ENCODE measurements at regions not wholly inside any gene's neighbourhood (a gene's known extent, or its start where the extent isn't known, plus 50 kb on each side); places are given as distances from the start of the nearest gene placed in this dataset.

GRCh38 chr9:80020530-80020929 is 448.8 kb downstream of the TLE4 start:
- no peaks in the 10 kb centered on the region for H3K36me3 ChIP-seq (ENCODE audit: low read depth)
- TF ChIP-seq EZH2 (IDR thresholded peaks at IDR 0.05; ENCODE audit: low read depth) (no peak), CTCF (conservative IDR thresholded peaks at IDR 0.05) (no peak)
- H3K4me2 ChIP-seq = no peak overlapping the region
- H3F3A ChIP-seq (ENCODE audit: insufficient read depth, low read depth) = no peaks in the 10 kb centered on the region
- 0 out of 2 replicates have a peak overlapping the region, but pooled peaks have one; percentile 43 for H2AFZ ChIP-seq
- no peak overlapping the region for H3K27ac ChIP-seq
- BruUV-seq (replicated peaks) = no TSS peak
- no peaks in the 10 kb centered on the region for H4K20me1 ChIP-seq (ENCODE audit: insufficient read depth)
- no peak overlapping the region for H3K4me3 ChIP-seq
- ChIA-PET POLR2A (ENCODE audit: unreplicated experiment) (no interaction called here), CTCF (no interaction called here)
- no peaks in the 10 kb centered on the region for H3K9me2 ChIP-seq (ENCODE audit: insufficient read depth)
- H3K27me3 ChIP-seq (ENCODE audit: insufficient read depth, low read depth) = no peaks in the 10 kb centered on the region
- no peak for DNase-seq
- H3K9me3 ChIP-seq (ENCODE audit: insufficient read depth, low read depth) = no peaks in the 10 kb centered on the region
- no peaks in the 10 kb centered on the region for H3K4me1 ChIP-seq (replicated peaks; ENCODE audit: insufficient read depth)
- intact Hi-C loops (cut with micrococcal nuclease; ENCODE audit: unreplicated experiment) = no loop called here
- H3K79me2 ChIP-seq (ENCODE audit: low read depth) = no peaks in the 10 kb centered on the region

GRCh38 chr9:80020056-80020455 is 448.3 kb downstream of the TLE4 start:
- no TSS peak for BruUV-seq (replicated peaks)
- H3K4me1 ChIP-seq (replicated peaks; ENCODE audit: insufficient read depth) = no peaks in the 10 kb centered on the region
- CTCF ChIA-PET = no interaction called here
- no peak overlapping the region for H3K4me3 ChIP-seq
- no peaks in the 10 kb centered on the region for H3K79me2 ChIP-seq (ENCODE audit: low read depth)
- H3F3A ChIP-seq (ENCODE audit: insufficient read depth, low read depth) = no peaks in the 10 kb centered on the region
- no peaks in the 10 kb centered on the region for H3K36me3 ChIP-seq (ENCODE audit: low read depth)
- 0 out of 2 replicates have a peak overlapping the region, but pooled peaks have one; percentile 43 for H2AFZ ChIP-seq
- no peak for TF ChIP-seq EZH2 (IDR thresholded peaks at IDR 0.05; ENCODE audit: low read depth)
- TF ChIP-seq CTCF (conservative IDR thresholded peaks at IDR 0.05) = no peak
- no peaks in the 10 kb centered on the region for H3K9me3 ChIP-seq (ENCODE audit: insufficient read depth, low read depth)
- no peaks in the 10 kb centered on the region for H3K9me2 ChIP-seq (ENCODE audit: insufficient read depth)
- no peaks in the 10 kb centered on the region for H3K27me3 ChIP-seq (ENCODE audit: insufficient read depth, low read depth)
- H3K27ac ChIP-seq = no peak overlapping the region
- H4K20me1 ChIP-seq (ENCODE audit: insufficient read depth) = no peaks in the 10 kb centered on the region
- no peak for DNase-seq
- H3K4me2 ChIP-seq = no peak overlapping the region
- intact Hi-C loops (cut with micrococcal nuclease; ENCODE audit: unreplicated experiment) = no loop called here
- POLR2A ChIA-PET (ENCODE audit: unreplicated experiment) = no interaction called here

GRCh38 chr9:80013891-80014290 is 442.1 kb downstream of the TLE4 start:
- intact Hi-C loops (cut with micrococcal nuclease; ENCODE audit: unreplicated experiment) = no loop called here
- no TSS peak for BruUV-seq (replicated peaks)

More at GRCh38 chr9:80013891-80014290, 442.1 kb downstream of the TLE4 start:
- Histone ChIP-seq H3K27me3 (ENCODE audit: insufficient read depth, low read depth) (no peaks in the 10 kb centered on the region), H3K4me2 (no peak overlapping the region), H3F3A (ENCODE audit: insufficient read depth, low read depth) (no peaks in the 10 kb centered on the region), H4K20me1 (ENCODE audit: insufficient read depth) (no peaks in the 10 kb centered on the region), H3K9me2 (ENCODE audit: insufficient read depth) (no peaks in the 10 kb centered on the region), H3K4me3 (no peak overlapping the region), H3K9me3 (ENCODE audit: insufficient read depth, low read depth) (no peaks in the 10 kb centered on the region), H3K79me2 (ENCODE audit: low read depth) (no peaks in the 10 kb centered on the region), H3K4me1 (replicated peaks; ENCODE audit: insufficient read depth) (no peaks in the 10 kb centered on the region), H3K36me3 (ENCODE audit: low read depth) (no peaks in the 10 kb centered on the region), H2AFZ (no peak overlapping the region), H3K27ac (no peak overlapping the region)
- DNase-seq = no peak
- ChIA-PET POLR2A (ENCODE audit: unreplicated experiment) (no interaction called here), CTCF (no interaction called here)
- TF ChIP-seq CTCF (conservative IDR thresholded peaks at IDR 0.05) (no peak), EZH2 (IDR thresholded peaks at IDR 0.05; ENCODE audit: low read depth) (no peak)
